ENCODE measurements at regions not wholly inside any gene's neighbourhood (a gene's known extent, or its start where the extent isn't known, plus 50 kb on each side); places are given as distances from the start of the nearest gene placed in this dataset.
A peak's percentile ranks its signal among the peaks of the same experiment; 100 is the strongest.
"Not testable (repeated sequence)": the region's sequence is repeated elsewhere in the genome, so short reads cannot be mapped to it uniquely, and the experiment has no call there.

- no peak for DNase-seq
These were observed 173.9 kb downstream of the LAT start for GRCh38 chr16:29158785-29159184.

DNA sequence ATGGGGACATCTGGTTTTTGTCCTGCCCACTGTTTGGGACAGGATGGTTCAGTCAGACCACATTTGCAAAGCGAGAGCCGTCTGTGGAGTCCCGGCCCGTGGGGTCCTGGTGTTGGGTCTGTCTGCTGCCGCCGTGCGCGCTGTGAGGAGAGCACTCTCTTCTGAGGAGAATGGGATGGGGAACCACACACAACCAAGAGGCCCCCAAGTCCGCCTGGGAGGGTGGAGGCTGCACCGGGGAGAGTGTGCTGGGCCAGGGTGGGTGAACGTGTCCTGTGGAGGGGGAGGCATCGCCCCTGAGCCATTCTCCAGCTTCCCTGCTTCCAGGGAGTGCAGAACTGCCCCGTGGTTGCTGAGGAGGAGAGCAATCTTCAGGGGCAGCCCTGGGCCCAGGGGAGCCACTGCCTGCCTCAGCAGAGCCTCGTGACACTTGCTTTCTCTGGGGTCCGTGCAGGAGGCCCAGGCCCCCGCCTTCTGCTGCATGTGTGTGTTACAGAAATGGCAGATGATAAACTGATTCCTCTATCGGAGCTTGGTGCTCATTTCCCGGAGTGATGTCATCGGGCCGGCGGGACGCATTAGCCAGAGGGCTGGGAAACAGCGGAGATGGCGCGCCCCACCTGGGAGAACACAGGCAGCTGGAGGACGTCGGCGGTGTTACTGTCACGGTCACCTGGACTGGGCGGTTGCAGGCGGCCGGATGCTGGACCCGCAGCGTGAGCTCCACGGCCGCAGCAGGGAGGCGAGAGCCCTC is 173.4 kb downstream of the LAT start:
- DNase-seq = not testable (repeated sequence)

DNA sequence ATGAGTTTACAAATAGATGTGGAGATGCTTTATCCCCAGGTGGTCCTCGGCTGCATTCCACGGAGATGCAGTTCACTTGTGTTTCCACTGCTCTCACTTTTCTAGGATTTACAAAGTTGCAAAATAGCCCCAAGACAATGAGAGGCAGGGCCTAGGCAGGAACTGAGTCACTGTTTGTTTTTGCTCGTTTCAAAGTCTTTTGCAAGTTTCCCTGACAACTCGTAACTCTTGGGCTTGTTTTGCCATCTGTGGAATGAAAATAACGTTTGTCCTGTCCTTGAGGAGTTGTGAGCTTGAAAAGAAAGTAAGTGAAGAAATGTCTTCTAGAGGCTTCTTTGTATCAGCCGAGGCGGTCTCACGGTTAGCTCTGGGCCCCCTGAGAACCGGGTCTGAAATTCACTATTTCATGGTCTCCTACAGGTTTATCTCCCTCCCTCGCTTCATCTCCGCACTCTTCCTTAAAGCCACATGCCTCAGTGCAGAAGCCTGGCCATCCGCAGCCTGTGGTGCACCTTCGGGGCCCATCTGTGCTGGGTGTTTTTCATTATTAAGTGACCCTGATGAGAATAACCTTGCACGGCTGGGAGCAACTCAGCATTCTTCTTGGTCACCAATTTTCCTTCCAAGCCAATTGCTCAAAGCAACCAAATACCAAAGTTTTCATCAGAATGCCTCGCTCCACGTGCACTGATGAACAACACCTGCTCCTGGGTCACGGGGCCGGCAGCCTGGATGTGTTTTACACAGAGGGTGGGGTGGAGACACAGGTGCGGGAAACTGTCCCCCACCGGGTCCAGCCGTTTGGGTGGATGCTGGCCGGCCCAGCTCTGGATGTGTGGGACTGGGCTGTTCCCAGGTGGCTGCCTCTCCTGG is 172.4 kb downstream of the LAT start:
- DNase-seq = peak; percentile 94

DNA sequence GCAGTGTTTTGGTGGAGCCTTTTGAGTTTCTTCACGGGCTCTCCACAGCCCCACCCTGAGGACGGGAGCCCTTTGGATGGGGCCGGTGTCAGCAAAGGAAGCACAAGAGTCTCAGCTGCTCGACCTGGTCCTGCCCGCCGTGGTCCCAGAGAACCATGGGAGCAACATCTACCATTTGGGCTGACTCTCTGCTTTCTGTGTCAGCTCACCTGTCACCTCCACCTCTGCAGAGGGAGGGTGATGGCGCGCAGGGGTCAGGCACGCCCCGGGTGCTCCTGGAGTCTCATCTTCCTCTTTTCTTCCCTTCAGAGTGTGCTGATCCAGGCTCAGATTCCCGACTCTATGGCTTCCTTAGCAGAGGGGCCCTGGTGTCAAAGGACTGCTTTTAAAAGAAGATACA is 171.7 kb downstream of the LAT start:
- no peak for DNase-seq

DNA sequence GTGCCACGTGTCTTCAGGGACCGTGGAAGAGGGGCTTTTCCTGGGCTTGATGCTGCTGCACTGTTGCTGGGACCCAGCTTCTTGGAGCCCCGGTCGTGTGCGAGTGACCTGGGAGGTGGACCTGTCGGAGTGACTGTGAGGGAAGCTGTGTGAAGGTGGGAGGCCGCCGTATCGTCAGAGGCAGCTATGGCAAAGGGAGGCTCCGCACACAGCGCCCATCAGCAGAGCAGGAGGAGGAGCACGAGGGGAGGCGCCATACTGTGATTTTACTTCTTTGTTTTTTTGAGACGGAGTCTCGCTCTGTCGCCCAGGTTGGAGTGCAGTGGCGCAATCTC is 171.0 kb downstream of the LAT start:
- not testable (repeated sequence) for DNase-seq

DNA sequence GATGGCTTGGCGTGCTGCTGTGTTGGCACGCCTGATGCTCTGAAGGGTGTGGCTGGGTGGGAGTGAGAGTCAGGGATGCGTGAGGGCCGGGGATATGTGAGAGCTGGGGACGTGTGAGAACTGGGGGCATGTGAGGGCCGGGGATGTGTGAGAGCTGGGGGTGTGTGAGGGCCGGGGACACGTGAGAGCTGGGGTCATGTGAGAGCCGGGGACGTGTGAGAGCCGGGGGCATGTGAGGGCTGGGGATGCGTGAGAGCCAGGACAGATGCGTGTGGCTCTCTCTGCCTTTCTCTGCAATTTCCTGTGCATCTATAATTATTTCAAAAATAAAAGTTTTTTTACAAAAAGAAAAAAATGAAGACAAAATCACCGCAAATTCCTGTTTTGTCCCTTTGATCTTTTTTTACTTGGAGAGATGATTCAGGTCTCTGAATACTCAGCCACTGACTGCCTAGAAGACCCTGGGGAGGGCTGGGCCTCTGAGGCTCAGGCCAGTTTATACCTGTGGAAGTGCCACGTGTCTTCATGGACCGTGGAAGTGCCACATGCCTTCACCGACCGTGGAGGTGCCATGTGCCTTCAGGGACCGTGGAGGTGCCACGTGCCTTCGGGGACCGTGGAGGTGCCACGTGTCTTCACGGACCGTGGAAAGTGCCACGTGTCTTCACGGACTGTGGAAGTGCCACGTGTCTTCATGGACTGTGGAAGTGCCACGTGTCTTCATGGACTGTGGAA is 170.4 kb downstream of the LAT start:
- DNase-seq = not testable (repeated sequence)

DNA sequence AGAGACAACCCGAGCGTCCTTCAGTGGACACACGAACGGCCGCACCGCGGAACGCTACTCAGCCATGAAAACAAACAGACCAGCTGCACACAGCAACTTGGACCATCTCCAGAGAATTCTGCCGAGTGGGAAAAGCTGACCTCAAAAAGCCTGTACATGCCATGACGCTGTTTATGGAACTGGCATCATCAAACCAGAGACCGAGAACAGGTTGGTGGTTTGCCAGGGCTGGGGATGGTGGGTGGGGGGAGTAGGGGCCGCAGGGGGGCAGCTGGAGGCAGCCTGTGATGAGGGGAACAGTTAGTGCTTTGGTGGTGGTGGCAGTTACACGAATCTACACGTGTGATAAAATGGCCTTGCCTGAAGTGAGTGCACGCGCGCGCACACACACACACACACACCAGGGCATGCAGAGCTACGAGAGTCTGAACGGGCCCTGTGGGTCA is 169.8 kb downstream of the LAT start:
- no peak for DNase-seq

- no peak for DNase-seq
These were observed 169.2 kb downstream of the LAT start for GRCh38 chr16:29154088-29154487.

DNA sequence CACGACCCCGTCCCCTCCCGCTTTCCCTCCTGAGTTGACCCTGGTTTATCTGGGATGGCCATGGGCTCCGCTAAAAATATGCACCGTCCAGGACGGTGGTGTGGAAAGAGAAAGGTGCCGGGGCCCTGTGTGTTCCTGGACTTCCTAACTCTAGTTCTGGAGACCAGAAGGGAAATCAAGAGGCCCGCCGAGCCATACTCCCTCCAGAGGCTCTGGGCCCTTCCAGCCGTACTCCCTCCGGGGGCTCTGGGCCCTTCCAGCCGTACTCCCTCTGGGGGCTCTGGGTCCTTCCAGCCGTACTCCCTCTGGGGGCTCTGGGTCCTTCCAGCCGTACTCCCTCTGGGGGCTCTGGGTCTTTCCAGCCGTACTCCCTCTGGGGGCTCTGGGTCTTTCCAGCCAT is 168.5 kb downstream of the LAT start:
- not testable (repeated sequence) for DNase-seq

- not testable (repeated sequence) for DNase-seq
These were observed 167.7 kb downstream of the LAT start for GRCh38 chr16:29152544-29153031.

GRCh38 chr16:29151317-29151716 is 166.5 kb downstream of the LAT start:
- no peak for DNase-seq

DNA sequence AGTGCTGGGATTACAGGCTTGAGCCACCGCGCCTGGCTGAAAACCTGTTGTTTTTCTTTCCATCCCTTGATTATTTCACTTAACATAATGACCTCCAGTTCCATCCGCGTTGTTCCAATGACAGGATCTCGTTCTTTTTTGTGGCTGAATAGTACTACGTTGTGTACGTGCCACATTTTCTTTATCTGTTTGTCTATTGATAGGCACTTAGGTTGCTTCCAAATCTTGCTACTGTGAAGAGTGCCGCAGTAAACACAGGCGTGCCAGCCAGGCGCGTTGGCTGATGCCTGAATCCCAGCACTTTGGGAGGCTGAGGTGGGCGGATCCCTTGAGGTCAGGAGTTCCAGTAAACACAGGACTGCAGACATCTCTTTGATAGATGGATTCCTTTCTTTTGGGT is 165.1 kb downstream of the LAT start:
- DNase-seq = not testable (repeated sequence)

DNA sequence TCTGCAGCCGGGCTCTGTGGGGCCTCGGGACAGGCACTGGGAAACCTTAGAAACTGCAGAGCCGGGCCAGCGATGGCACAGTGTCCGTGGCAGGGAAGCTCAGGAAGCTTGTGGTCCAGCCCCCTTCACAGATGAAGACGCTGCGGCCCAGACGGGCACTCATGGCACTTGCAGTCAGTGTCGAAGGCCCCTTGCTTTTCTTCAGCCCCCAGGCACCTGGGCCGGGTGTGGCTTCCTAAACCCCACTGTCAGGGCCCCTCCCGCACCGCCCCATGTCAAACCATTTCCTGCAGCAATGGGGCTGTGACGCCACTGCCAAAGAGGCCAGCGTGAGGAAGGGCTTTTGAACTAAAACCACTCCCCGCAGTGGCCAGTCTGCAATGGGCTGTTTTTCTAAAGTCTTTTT is 164.0 kb downstream of the LAT start:
- no peak for DNase-seq

GRCh38 chr16:29148131-29148691 is 163.4 kb downstream of the LAT start:
- no peak for DNase-seq

DNA sequence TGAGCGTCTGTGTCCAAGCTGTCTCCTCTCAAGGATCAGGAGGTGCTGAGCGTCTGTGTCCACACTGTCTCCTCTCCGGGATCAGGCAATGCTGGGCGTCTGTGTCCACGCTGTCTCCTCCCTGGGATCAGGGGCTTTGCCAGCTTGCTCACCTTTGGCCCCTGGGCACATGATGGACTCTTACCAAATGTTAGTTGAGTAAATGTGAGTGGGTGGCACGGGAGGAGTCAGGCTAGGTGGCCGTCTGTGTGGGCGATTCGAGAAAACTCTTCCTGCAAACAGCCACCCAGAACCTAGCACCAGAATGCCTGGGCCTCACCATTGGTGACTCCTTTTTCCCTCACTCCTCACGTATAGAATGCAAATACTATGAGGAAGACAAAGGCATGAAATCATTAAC is 162.9 kb downstream of the LAT start:
- DNase-seq = not testable (repeated sequence)

DNA sequence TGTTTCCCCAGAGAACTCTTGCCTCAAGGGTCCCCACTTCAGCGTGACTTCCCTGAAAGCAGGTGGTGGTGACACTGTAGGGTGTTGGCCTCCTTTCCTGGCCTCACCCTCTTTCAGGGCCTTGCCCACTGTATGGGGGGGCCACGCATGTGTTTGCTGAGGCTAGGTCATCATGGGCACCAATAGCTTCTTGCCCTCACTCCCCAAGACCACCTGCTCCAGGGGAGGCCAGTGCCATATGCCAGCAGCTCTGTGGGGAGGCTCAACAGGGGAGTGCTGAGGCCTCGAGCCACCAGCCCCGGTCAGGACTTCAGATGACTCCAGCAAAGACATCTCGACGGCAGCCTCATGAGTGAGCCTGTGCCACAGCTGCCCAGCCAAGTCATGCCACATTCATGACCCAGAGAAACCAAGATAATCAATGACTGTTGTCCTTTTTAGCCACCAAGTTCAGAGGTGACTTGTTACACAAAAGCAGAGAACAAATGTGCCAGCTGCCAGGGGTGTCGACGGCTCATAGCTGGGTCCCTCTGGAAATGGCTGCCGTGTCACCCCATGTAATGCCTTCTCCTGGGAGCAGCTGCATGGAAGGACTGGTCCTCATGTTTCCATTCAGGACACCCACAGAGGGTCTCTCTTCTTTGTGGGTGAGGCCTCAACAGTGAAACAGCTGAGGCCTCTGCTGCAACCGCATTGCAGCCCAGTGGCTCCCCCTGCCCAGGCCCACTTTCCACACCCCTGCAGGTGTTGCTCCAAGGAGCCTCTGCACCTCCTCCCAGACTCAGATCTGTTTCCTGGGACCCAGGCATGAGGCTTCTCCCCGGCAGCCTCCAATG is 162.2 kb downstream of the LAT start:
- not testable (repeated sequence) for DNase-seq

DNA sequence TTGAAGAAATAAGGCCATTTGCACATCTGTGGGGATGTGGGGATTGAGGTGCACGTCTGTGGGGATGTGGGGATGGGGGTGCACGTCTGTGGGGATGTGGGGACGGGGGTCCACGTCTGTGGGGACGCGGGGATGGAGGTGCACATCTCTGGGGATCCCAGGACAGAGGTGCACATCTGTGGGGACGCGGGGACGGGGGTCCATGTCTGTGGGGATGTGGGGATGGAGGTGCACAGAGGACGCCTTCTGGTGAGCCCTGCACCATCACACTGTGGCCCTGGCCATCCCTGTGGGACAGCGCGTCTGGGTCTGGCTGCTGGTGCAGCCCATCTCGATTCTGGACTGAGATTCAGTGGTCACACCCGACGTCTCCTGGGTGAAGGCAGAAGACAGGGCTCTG is 161.4 kb downstream of the LAT start:
- no peak for DNase-seq

DNA sequence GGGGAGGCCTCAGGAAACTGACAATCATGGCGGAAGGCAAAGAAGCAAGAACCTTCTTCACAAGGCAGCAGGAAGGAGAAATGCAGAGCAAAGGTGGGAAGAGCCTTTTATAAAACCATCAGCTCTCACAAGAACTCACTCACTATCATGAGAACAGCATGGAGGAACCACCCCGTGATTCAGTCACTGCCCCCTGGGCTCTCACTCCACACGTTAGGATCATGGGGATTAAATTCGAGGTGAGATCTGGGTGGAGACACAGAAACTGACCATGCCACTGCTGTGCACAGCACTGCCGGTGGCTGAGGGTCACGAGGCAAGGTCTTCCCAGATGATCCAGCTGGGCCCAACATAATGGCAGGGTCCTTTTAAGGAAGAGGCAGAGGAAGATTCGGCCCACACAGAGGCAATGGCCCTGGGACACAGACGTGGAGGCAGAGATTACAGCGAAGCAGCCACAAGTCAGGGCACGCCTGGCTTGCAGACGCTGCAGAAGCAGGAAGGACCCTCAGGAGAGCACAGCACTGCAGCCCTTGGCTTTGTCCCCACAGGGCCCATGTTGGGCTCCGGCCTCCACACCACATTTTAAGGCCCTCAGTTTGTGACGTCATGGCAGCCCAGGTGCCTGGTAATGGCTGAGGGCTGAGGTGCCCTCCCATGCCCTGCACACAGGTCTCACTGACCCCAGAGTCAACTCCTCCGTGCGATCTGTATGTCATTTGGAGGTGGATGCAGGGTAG is 160.8 kb downstream of the LAT start:
- DNase-seq = not testable (repeated sequence)

- not testable (repeated sequence) for DNase-seq
These were observed 160.2 kb downstream of the LAT start for GRCh38 chr16:29145086-29145485.

DNA sequence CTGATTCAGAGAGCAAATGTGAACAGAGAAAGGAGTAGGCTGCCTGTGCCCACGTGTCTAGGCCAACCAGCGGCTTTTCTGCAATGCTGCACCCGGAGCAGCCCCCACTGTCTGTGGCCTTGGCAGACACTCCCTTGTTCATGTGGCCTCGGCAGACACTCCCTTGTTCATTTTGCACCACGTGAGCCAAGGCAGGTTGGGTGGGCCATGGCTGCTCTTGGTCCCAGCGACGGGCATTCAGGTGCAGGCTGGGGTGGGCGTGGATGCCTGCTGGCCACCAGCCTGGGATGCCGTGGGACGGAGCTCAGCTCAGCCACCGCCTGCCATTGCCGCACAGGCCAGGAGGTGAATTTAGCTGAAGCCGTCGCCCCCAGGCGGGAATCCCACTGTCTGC is 159.8 kb downstream of the LAT start:
- not testable (repeated sequence) for DNase-seq
